ENCODE measurements at regions not wholly inside any gene's neighbourhood (a gene's known extent, or its start where the extent isn't known, plus 50 kb on each side); places are given as distances from the start of the nearest gene placed in this dataset.

GRCh38 chr3:73319179-73319769 lies 257.8 kb downstream of the EBLN2 start:
- no peaks in the 10 kb centered on the region for H3K36me3 ChIP-seq
- no peak overlapping the region for H3K9ac ChIP-seq
- no peaks in the 10 kb centered on the region for H3K4me1 Mint-ChIP-seq
- no peaks in the 10 kb centered on the region for H3F3A ChIP-seq (ENCODE audit: low read depth)
- no peak overlapping the region for H3K27ac ChIP-seq
- H4K20me1 ChIP-seq (ENCODE audit: low read depth), result no peaks in the 10 kb centered on the region
- no peaks in the 10 kb centered on the region for H3K36me3 Mint-ChIP-seq
- no peak overlapping the region for H3K27ac Mint-ChIP-seq
- H3K9me3 ChIP-seq (ENCODE audit: low read depth), result no peaks in the 10 kb centered on the region
- H3K4me3 ChIP-seq, result no peak overlapping the region
- H3K9me3 Mint-ChIP-seq, result peaks cover 2% of the 10 kb centered on the region
- H3K79me2 ChIP-seq (ENCODE audit: low read depth), result no peaks in the 10 kb centered on the region
- H3K27me3 Mint-ChIP-seq (ENCODE audit: insufficient read depth, low read depth), result no peaks in the 10 kb centered on the region
- no peak for DNase-seq (ENCODE audit: low spot score)
- peaks cover 4% of the 10 kb centered on the region for H3K4me1 ChIP-seq
- H3K4me2 ChIP-seq, result no peak overlapping the region
- no peak overlapping the region for H2AFZ ChIP-seq (replicated peaks)
- TF ChIP-seq, protein P1, sequence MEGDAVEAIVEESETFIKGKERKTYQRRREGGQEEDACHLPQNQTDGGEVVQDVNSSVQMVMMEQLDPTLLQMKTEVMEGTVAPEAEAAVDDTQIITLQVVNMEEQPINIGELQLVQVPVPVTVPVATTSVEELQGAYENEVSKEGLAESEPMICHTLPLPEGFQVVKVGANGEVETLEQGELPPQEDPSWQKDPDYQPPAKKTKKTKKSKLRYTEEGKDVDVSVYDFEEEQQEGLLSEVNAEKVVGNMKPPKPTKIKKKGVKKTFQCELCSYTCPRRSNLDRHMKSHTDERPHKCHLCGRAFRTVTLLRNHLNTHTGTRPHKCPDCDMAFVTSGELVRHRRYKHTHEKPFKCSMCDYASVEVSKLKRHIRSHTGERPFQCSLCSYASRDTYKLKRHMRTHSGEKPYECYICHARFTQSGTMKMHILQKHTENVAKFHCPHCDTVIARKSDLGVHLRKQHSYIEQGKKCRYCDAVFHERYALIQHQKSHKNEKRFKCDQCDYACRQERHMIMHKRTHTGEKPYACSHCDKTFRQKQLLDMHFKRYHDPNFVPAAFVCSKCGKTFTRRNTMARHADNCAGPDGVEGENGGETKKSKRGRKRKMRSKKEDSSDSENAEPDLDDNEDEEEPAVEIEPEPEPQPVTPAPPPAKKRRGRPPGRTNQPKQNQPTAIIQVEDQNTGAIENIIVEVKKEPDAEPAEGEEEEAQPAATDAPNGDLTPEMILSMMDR (IDR thresholded peaks at IDR 0.05), result no peak
- H3K27me3 ChIP-seq, result no peaks in the 10 kb centered on the region
- H3K4me3 Mint-ChIP-seq, result no peak overlapping the region

DNA sequence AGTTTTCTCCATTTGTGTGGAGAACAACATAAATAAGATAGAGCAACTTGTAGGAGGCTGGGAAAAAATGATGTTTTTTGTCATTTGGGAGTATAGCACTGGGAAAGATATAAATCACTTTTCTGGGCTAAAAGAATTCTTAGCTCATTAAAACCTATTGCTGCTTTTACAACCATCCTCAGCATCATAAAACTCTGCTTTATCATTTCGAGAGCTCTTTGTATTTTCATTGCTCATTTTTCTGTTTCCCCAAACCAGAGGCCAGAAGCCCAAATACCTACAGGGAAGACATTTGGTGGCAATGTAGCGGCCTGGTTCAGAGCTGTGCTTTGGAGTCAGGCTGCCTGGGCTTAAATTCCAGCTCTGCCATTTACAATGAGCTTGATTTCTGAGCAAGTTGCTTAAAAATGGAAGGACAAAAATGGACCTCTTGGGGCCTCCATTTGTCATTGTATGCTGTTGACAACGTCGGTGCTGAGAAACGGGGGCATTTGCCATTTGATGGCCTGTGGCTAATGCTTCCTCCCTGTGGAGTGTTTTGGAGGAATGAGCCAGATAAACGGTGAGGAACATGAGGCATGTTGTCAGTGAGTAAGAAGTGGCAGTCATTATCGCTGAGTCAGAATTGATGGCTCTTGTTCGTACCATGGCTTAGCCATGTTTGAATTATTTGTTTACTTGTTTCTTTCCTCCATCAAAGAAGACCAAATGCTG lies 260.0 kb downstream of the EBLN2 start:
- Histone ChIP-seq H3K4me1 (peaks cover 18% of the 10 kb centered on the region), H2AFZ (replicated peaks) (no peak overlapping the region), H3K4me3 (no peak overlapping the region), H3K9ac (no peak overlapping the region), H3K79me2 (ENCODE audit: low read depth) (no peaks in the 10 kb centered on the region), H3F3A (ENCODE audit: low read depth) (no peaks in the 10 kb centered on the region), H3K9me3 (ENCODE audit: low read depth) (no peaks in the 10 kb centered on the region), H3K4me2 (no peak overlapping the region), H3K27me3 (no peaks in the 10 kb centered on the region), H4K20me1 (ENCODE audit: low read depth) (no peaks in the 10 kb centered on the region), H3K27ac (no peak overlapping the region), H3K36me3 (no peaks in the 10 kb centered on the region)
- Mint-ChIP-seq H3K27me3 (ENCODE audit: insufficient read depth, low read depth) (no peaks in the 10 kb centered on the region), H3K4me1 (peaks cover 2% of the 10 kb centered on the region), H3K36me3 (no peaks in the 10 kb centered on the region), H3K9me3 (peaks cover 2% of the 10 kb centered on the region), H3K27ac (no peak overlapping the region), H3K4me3 (no peak overlapping the region)
- DNase-seq (ENCODE audit: low spot score), result no peak
- no peak for TF ChIP-seq EZH2phosphoT487 (IDR thresholded peaks at IDR 0.05)
- TF ChIP-seq EZH2 (IDR thresholded peaks at IDR 0.05), result no peak
- TF ChIP-seq, protein P1 (IDR thresholded peaks at IDR 0.05), result no peak

- H3K4me2 ChIP-seq, result peak overlapping the region; percentile 10
- H3K36me3 ChIP-seq, result no peaks in the 10 kb centered on the region
- no peaks in the 10 kb centered on the region for H3K27me3 ChIP-seq
- no peaks in the 10 kb centered on the region for H3K27me3 Mint-ChIP-seq (ENCODE audit: insufficient read depth, low read depth)
- peaks cover 18% of the 10 kb centered on the region for H3K4me1 ChIP-seq
- no peak overlapping the region for H3K4me3 ChIP-seq
- H3K9me3 Mint-ChIP-seq, result peaks cover 2% of the 10 kb centered on the region
- no peaks in the 10 kb centered on the region for H3K79me2 ChIP-seq (ENCODE audit: low read depth)
- H3K27ac Mint-ChIP-seq, result no peak overlapping the region
- no peaks in the 10 kb centered on the region for H4K20me1 ChIP-seq (ENCODE audit: low read depth)
- DNase-seq (ENCODE audit: low spot score), result no peak
- H3K9ac ChIP-seq, result no peak overlapping the region
- H3K36me3 Mint-ChIP-seq, result no peaks in the 10 kb centered on the region
- H3F3A ChIP-seq (ENCODE audit: low read depth), result no peaks in the 10 kb centered on the region
- H3K9me3 ChIP-seq (ENCODE audit: low read depth), result no peaks in the 10 kb centered on the region
- H3K4me1 Mint-ChIP-seq, result peaks cover 4% of the 10 kb centered on the region
- TF ChIP-seq EZH2phosphoT487 (IDR thresholded peaks at IDR 0.05) (no peak), EZH2 (IDR thresholded peaks at IDR 0.05) (no peak)
- TF ChIP-seq, protein P1 (IDR thresholded peaks at IDR 0.05), result no peak
- H3K27ac ChIP-seq, result no peak overlapping the region
- no peak overlapping the region for H3K4me3 Mint-ChIP-seq
- peak overlapping the region; percentile 54 for H2AFZ ChIP-seq (replicated peaks)
Observed at GRCh38 chr3:73324203-73325155, 263.0 kb downstream of the EBLN2 start.

Data from neural progenitor cell (in vitro differentiated cells).